Stimulated activated memory B cell treated with anti-CD40 and anti-IgM and Interleukin-4, amounts not matched to agents 10 μg/mL and 1 μg/mL and 100 μg/mL, for 72 hours (primary cell): ENCODE measurements at regions not wholly inside any gene's neighbourhood (a gene's known extent, or its start where the extent isn't known, plus 50 kb on each side); places are given as distances from the start of the nearest gene placed in this dataset.

Source experiments
- ATAC-seq: fragments of 150-1000 bp; cut with Tn5 transposase; 2 replicates; pipeline ENCODE4 v1.10.0; 2021
- H3K27ac Mint-ChIP-seq: one replicate; pipeline ENCODE4 v1.8.0; 2022; ENCODE audit warnings: mild to moderate bottlenecking, mixed read lengths
- H3K27me3 Mint-ChIP-seq: one replicate; pipeline ENCODE4 v1.8.0; 2022; ENCODE audit warnings: mixed read lengths
- H3K36me3 Mint-ChIP-seq: one replicate; pipeline ENCODE4 v1.8.0; 2022; ENCODE audit warnings: mixed read lengths
- H3K4me1 Mint-ChIP-seq: one replicate; pipeline ENCODE4 v1.8.0; 2022; ENCODE audit warnings: mixed read lengths
- H3K4me3 Mint-ChIP-seq: one replicate; pipeline ENCODE4 v1.8.0; 2022; ENCODE audit warnings: mild to moderate bottlenecking, moderate library complexity, mixed read lengths
- H3K9me3 Mint-ChIP-seq: one replicate; pipeline ENCODE4 v1.8.0; 2022; ENCODE audit warnings: mixed read lengths

- H3K4me3 Mint-ChIP-seq = no peak overlapping the region
- H3K9me3 Mint-ChIP-seq = no peaks in the 10 kb centered on the region
These were observed 50.8 kb upstream of the HOPX start for GRCh38 chr4:56731857-56732256.

More at GRCh38 chr4:56731857-56732256, 50.8 kb upstream of the HOPX start:
- ATAC-seq = no peak
- Mint-ChIP-seq H3K27me3 (peaks cover 16% of the 10 kb centered on the region), H3K36me3 (no peaks in the 10 kb centered on the region), H3K27ac (no peak overlapping the region), H3K4me1 (no peaks in the 10 kb centered on the region)
